PC-9 (cell line): ENCODE measurements at regions not wholly inside any gene's neighbourhood (a gene's known extent, or its start where the extent isn't known, plus 50 kb on each side); places are given as distances from the start of the nearest gene placed in this dataset.

Experiments used
- EZH2 ChIP-seq: fragments of 200-600 bp; sonication (generic); IDR thresholded peaks from 2 replicates; pipeline ENCODE4 v1.8.0; 2017; ENCODE audit warnings: antibody characterized with exemption, low read depth
- TF ChIP-seq, protein P1 (sequence below): fragments of 200-600 bp; sonication (generic); conservative IDR thresholded peaks from 2 replicates; pipeline ENCODE4 v1.6.1; 2017; ENCODE audit warnings: mixed run types, antibody characterized with exemption, mild to moderate bottlenecking, moderate library complexity

DNA sequence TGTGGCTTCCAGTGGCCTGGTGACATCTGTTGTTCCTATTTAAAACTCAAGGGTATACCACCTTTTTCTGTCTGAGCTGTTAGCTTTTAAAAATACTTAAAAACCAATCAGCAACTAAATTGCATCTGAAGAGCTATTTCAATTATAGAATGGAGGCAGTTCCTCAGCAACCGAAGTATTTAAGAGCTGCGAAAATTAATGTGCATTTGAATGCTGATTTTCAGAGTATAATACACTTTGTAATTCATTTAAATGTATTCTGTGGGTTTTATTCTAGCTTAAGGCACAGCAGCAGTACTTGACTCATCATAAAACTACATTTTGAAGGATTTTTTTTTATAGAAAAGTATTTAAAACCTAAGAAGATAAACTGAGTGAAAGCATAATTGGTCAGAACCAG is 404.9 kb upstream of the PRKCQ start:
- TF ChIP-seq, protein P1, sequence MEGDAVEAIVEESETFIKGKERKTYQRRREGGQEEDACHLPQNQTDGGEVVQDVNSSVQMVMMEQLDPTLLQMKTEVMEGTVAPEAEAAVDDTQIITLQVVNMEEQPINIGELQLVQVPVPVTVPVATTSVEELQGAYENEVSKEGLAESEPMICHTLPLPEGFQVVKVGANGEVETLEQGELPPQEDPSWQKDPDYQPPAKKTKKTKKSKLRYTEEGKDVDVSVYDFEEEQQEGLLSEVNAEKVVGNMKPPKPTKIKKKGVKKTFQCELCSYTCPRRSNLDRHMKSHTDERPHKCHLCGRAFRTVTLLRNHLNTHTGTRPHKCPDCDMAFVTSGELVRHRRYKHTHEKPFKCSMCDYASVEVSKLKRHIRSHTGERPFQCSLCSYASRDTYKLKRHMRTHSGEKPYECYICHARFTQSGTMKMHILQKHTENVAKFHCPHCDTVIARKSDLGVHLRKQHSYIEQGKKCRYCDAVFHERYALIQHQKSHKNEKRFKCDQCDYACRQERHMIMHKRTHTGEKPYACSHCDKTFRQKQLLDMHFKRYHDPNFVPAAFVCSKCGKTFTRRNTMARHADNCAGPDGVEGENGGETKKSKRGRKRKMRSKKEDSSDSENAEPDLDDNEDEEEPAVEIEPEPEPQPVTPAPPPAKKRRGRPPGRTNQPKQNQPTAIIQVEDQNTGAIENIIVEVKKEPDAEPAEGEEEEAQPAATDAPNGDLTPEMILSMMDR: no peak
- TF ChIP-seq EZH2: no peak
